GM23338 (cell line): ENCODE measurements at regions not wholly inside any gene's neighbourhood (a gene's known extent, or its start where the extent isn't known, plus 50 kb on each side); places are given as distances from the start of the nearest gene placed in this dataset.

ENCODE experiments used
- ATAC-seq: fragments of 200-7000 bp; cut with Tn5 transposase; 3 replicates; pipeline ENCODE4 v1.9.1; 2020
- DNase-seq: peaks from one replicate; pipeline ENCODE4 v3.0.0-alpha.2; 2015; ENCODE audit warnings: low spot score
- H2AFZ ChIP-seq: fragments of 200-600 bp; sonication (generic); 2 replicates; pipeline ENCODE4 v1.8.0; 2016; ENCODE audit warnings: antibody characterized with exemption, mild to moderate bottlenecking, moderate library complexity
- H3F3A ChIP-seq: fragments of 200-600 bp; sonication (generic); replicated peaks from 2 replicates; pipeline ENCODE4 v1.8.0; 2017; ENCODE audit warnings: antibody characterized with exemption, mixed run types, low read depth
- H3K27ac ChIP-seq: fragments of 200-600 bp; sonication (generic); 2 replicates; pipeline ENCODE4 v1.6.1; 2016; ENCODE audit warnings: low read depth
- H3K27me3 ChIP-seq: fragments of 200-600 bp; sonication (generic); 2 replicates; pipeline ENCODE4 v1.8.0; 2016; ENCODE audit warnings: mild to moderate bottlenecking, mixed run types, moderate library complexity; ENCODE audit not compliant: insufficient read depth
- H3K36me3 ChIP-seq: fragments of 200-600 bp; sonication (generic); 2 replicates; pipeline ENCODE4 v1.8.0; 2016; ENCODE audit warnings: mild to moderate bottlenecking; ENCODE audit not compliant: insufficient read depth
- H3K4me1 ChIP-seq: fragments of 200-600 bp; sonication (generic); 2 replicates; pipeline ENCODE4 v1.8.0; 2016; ENCODE audit warnings: mild to moderate bottlenecking, moderate library complexity; ENCODE audit not compliant: insufficient read depth
- H3K4me2 ChIP-seq: fragments of 200-600 bp; sonication (generic); 2 replicates; pipeline ENCODE4 v1.7.1; 2017; ENCODE audit warnings: mixed run types
- H3K4me3 ChIP-seq: fragments of 200-600 bp; sonication (generic); 2 replicates; pipeline ENCODE4 v1.6.1; 2016; ENCODE audit warnings: mixed run types
- H3K79me2 ChIP-seq: fragments of 200-600 bp; sonication (generic); replicated peaks from 2 replicates; pipeline ENCODE4 v1.8.0; 2017; ENCODE audit warnings: mild to moderate bottlenecking; ENCODE audit not compliant: insufficient read depth
- H3K9me2 ChIP-seq: fragments of 200-600 bp; sonication (generic); 2 replicates; pipeline ENCODE4 v1.8.0; 2017; ENCODE audit not compliant: insufficient read depth
- H4K20me1 ChIP-seq: fragments of 200-600 bp; sonication (generic); replicated peaks from 2 replicates; pipeline ENCODE4 v1.8.0; 2017; ENCODE audit warnings: mild to moderate bottlenecking; ENCODE audit not compliant: insufficient read depth
- H3K27ac Mint-ChIP-seq: 2 replicates; pipeline ENCODE4 v1.8.0; 2020; ENCODE audit warnings: inconsistent platforms, mild to moderate bottlenecking, moderate library complexity, mixed read lengths
- H3K27me3 Mint-ChIP-seq: 3 replicates; pipeline ENCODE4 v1.8.0; 2022; ENCODE audit warnings: low read depth, mild to moderate bottlenecking, moderate library complexity, mixed read lengths, inconsistent platforms; ENCODE audit not compliant: insufficient read depth, poor library complexity
- H3K36me3 Mint-ChIP-seq: 3 replicates; pipeline ENCODE4 v1.8.0; 2021; ENCODE audit warnings: low read depth, mild to moderate bottlenecking, inconsistent platforms, moderate library complexity, mixed read lengths
- H3K4me1 Mint-ChIP-seq: 3 replicates; pipeline ENCODE4 v1.8.0; 2020; ENCODE audit warnings: mild to moderate bottlenecking, inconsistent platforms, mixed read lengths
- H3K4me3 Mint-ChIP-seq: 3 replicates; pipeline ENCODE4 v1.8.0; 2021; ENCODE audit warnings: moderate library complexity, mild to moderate bottlenecking, inconsistent platforms, mixed read lengths
- H3K9me3 Mint-ChIP-seq: 3 replicates; pipeline ENCODE4 v1.8.0; 2020; ENCODE audit warnings: moderate library complexity, mild to moderate bottlenecking, inconsistent platforms, mixed read lengths
- CREB1 ChIP-seq: fragments of 250-450 bp; sonication (Bioruptor Pico); IDR thresholded peaks from 2 replicates; pipeline ENCODE4 v1.5.0; 2020; ENCODE audit warnings: low read depth, mild to moderate bottlenecking, moderate library complexity
- EZH2 ChIP-seq: fragments of 200-600 bp; sonication (generic); IDR thresholded peaks from one replicate; pipeline ENCODE4 v1.8.0; 2017; ENCODE audit warnings: antibody characterized with exemption, mild to moderate bottlenecking, low read depth; ENCODE audit not compliant: unreplicated experiment
- NANOG ChIP-seq: IDR thresholded peaks from 2 replicates; pipeline ENCODE4 v1.6.1; 2016; ENCODE audit warnings: antibody characterized with exemption, borderline replicate concordance
- POLR2AphosphoS5 ChIP-seq: IDR thresholded peaks from 2 replicates; pipeline ENCODE4 v1.6.1; 2016; ENCODE audit warnings: antibody characterized with exemption, low read depth
- TF ChIP-seq, protein P1 (sequence below), 2 experiments: fragments of 200-600 bp in 1 of 2; sonication (generic) in 1 of 2; conservative IDR thresholded peaks; 2 replicates each; pipeline versions ENCODE4 v1.5.1 to v1.6.1; 2016 to 2017; ENCODE audit warnings: antibody characterized with exemption in 2 of 2, low read depth in 2 of 2, mild to moderate bottlenecking in 2 of 2, moderate library complexity in 1 of 2
- TF ChIP-seq, protein P2 (sequence below): IDR thresholded peaks from 2 replicates; pipeline ENCODE4 v1.6.1; 2016; ENCODE audit warnings: antibody characterized with exemption
- TF ChIP-seq, protein P3 (sequence below): fragments of 250-450 bp; sonication (Bioruptor Pico); IDR thresholded peaks from 2 replicates; pipeline ENCODE4 v1.5.0; 2020; ENCODE audit warnings: mild to moderate bottlenecking, moderate library complexity

DNA sequence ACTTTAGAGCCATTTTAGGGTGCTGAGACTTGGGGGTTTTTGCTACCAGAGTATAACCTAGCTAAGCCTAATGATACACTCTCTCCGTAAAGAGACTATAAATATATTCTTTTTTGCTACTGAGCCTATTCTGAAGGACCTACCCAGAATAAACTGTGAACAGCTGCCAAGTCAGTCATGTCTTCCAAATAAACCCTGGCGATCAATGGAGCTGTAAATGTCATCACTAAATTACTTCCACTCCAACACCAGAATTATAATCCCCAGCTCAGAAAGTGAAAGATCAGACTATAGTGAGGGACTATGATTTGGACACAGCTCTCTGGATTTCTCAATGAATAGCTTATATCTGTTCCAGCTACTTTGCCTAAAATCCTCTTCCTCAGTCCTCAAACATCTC is 178.9 kb downstream of the METTL4 start:
- H3K27me3 Mint-ChIP-seq, result no peaks in the 10 kb centered on the region
- no peak overlapping the region for H3K4me2 ChIP-seq
- no peaks in the 10 kb centered on the region for H3K79me2 ChIP-seq
- no peaks in the 10 kb centered on the region for H3K27me3 ChIP-seq
- TF ChIP-seq, protein P1, sequence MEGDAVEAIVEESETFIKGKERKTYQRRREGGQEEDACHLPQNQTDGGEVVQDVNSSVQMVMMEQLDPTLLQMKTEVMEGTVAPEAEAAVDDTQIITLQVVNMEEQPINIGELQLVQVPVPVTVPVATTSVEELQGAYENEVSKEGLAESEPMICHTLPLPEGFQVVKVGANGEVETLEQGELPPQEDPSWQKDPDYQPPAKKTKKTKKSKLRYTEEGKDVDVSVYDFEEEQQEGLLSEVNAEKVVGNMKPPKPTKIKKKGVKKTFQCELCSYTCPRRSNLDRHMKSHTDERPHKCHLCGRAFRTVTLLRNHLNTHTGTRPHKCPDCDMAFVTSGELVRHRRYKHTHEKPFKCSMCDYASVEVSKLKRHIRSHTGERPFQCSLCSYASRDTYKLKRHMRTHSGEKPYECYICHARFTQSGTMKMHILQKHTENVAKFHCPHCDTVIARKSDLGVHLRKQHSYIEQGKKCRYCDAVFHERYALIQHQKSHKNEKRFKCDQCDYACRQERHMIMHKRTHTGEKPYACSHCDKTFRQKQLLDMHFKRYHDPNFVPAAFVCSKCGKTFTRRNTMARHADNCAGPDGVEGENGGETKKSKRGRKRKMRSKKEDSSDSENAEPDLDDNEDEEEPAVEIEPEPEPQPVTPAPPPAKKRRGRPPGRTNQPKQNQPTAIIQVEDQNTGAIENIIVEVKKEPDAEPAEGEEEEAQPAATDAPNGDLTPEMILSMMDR (conservative IDR thresholded peaks at IDR 0.05; ENCODE audit: low read depth in 2 of 2), result no peak
- TF ChIP-seq NANOG (no peak), POLR2AphosphoS5 (no peak), EZH2 (no peak), CREB1 (CRISPR knock-in tag) (no peak)
- TF ChIP-seq, protein P2, sequence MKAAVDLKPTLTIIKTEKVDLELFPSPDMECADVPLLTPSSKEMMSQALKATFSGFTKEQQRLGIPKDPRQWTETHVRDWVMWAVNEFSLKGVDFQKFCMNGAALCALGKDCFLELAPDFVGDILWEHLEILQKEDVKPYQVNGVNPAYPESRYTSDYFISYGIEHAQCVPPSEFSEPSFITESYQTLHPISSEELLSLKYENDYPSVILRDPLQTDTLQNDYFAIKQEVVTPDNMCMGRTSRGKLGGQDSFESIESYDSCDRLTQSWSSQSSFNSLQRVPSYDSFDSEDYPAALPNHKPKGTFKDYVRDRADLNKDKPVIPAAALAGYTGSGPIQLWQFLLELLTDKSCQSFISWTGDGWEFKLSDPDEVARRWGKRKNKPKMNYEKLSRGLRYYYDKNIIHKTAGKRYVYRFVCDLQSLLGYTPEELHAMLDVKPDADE, result no peak
- TF ChIP-seq, protein P3, sequence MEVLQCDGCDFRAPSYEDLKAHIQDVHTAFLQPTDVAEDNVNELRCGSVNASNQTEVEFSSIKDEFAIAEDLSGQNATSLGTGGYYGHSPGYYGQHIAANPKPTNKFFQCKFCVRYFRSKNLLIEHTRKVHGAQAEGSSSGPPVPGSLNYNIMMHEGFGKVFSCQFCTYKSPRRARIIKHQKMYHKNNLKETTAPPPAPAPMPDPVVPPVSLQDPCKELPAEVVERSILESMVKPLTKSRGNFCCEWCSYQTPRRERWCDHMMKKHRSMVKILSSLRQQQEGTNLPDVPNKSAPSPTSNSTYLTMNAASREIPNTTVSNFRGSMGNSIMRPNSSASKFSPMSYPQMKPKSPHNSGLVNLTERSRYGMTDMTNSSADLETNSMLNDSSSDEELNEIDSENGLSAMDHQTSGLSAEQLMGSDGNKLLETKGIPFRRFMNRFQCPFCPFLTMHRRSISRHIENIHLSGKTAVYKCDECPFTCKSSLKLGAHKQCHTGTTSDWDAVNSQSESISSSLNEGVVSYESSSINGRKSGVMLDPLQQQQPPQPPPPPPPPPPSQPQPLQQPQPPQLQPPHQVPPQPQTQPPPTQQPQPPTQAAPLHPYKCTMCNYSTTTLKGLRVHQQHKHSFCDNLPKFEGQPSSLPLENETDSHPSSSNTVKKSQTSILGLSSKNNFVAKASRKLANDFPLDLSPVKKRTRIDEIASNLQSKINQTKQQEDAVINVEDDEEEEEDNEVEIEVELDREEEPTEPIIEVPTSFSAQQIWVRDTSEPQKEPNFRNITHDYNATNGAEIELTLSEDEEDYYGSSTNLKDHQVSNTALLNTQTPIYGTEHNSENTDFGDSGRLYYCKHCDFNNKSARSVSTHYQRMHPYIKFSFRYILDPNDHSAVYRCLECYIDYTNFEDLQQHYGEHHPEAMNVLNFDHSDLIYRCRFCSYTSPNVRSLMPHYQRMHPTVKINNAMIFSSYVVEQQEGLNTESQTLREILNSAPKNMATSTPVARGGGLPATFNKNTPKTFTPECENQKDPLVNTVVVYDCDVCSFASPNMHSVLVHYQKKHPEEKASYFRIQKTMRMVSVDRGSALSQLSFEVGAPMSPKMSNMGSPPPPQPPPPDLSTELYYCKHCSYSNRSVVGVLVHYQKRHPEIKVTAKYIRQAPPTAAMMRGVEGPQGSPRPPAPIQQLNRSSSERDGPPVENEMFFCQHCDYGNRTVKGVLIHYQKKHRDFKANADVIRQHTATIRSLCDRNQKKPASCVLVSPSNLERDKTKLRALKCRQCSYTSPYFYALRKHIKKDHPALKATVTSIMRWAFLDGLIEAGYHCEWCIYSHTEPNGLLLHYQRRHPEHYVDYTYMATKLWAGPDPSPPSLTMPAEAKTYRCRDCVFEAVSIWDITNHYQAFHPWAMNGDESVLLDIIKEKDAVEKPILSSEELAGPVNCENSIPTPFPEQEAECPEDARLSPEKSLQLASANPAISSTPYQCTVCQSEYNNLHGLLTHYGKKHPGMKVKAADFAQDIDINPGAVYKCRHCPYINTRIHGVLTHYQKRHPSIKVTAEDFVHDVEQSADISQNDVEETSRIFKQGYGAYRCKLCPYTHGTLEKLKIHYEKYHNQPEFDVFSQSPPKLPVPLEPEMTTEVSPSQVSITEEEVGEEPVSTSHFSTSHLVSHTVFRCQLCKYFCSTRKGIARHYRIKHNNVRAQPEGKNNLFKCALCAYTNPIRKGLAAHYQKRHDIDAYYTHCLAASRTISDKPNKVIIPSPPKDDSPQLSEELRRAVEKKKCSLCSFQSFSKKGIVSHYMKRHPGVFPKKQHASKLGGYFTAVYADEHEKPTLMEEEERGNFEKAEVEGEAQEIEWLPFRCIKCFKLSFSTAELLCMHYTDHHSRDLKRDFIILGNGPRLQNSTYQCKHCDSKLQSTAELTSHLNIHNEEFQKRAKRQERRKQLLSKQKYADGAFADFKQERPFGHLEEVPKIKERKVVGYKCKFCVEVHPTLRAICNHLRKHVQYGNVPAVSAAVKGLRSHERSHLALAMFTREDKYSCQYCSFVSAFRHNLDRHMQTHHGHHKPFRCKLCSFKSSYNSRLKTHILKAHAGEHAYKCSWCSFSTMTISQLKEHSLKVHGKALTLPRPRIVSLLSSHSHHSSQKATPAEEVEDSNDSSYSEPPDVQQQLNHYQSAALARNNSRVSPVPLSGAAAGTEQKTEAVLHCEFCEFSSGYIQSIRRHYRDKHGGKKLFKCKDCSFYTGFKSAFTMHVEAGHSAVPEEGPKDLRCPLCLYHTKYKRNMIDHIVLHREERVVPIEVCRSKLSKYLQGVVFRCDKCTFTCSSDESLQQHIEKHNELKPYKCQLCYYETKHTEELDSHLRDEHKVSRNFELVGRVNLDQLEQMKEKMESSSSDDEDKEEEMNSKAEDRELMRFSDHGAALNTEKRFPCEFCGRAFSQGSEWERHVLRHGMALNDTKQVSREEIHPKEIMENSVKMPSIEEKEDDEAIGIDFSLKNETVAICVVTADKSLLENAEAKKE (CRISPR knock-in tag), result no peak
- H3K36me3 ChIP-seq, result no peaks in the 10 kb centered on the region
- no peak overlapping the region for H3K27ac Mint-ChIP-seq
- H3K36me3 Mint-ChIP-seq, result peaks cover 4% of the 10 kb centered on the region; the same call in 1 of the 3 replicates
- no peaks in the 10 kb centered on the region for H3K9me2 ChIP-seq
- no peaks in the 10 kb centered on the region for H3K4me1 ChIP-seq
- peaks cover 7% of the 10 kb centered on the region; the same call in 2 of the 3 replicates for H3K4me1 Mint-ChIP-seq
- H3K9me3 Mint-ChIP-seq, result peaks cover 11% of the 10 kb centered on the region; the same call in 2 of the 3 replicates
- no peaks in the 10 kb centered on the region for H4K20me1 ChIP-seq
- no peak overlapping the region for H2AFZ ChIP-seq
- ATAC-seq (no peak), DNase-seq (no peak)
- H3K4me3 Mint-ChIP-seq, result no peak overlapping the region
- no peak overlapping the region for H3K4me3 ChIP-seq
- no peaks in the 10 kb centered on the region for H3F3A ChIP-seq
- no peak overlapping the region for H3K27ac ChIP-seq
